ENCODE measurements at regions not wholly inside any gene's neighbourhood (a gene's known extent, or its start where the extent isn't known, plus 50 kb on each side); places are given as distances from the start of the nearest gene placed in this dataset.

DNA sequence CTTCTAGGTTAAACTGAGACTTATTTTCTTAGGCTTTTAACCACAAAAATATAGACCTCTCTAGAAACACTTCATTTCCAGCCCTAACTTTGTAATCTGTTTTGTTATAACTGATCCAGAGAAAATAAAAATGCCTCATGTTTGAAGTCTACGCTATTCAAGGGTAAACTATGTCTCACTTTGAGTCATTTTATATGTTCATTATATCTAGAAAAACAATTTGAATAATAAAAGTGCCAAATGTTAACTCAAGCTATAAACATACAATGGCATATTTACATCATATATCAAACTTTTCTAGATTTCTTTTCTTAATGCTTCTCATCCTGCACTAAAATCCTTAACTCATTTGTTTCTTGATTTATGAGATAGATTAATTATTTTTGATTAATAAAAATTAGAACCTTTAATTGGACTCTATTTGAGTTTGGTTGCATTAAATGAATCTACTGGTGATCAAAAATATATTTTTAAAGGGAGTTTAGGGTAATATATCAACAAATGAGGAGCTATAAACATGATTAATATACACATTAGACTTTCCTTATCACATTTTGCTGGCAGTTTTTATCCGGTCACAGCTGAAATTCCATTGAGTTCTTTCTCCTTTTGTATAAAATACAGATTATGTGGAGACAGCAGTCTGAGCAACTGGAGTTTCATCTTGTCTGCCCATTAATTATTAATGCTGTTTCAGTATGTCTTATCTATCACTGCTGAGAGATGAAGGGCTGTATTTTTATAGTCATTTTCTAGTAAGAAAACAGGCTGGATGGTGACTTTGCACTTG is 246.5 kb downstream of the TBX18 start:
- no peak overlapping the region for H3K4me3 ChIP-seq
- H3K9me3 ChIP-seq = no peaks in the 10 kb centered on the region
- H3K9ac ChIP-seq (ENCODE audit: low read depth in 2 of 2, low read length in 2 of 2) = no peak overlapping the region
- intact Hi-C loops (cut with DNase I) = no loop called here
- H3K27ac ChIP-seq = no peak overlapping the region
- no peaks in the 10 kb centered on the region for H3K36me3 ChIP-seq
- no peaks in the 10 kb centered on the region for H3K27me3 ChIP-seq
- H3K4me1 ChIP-seq = no peaks in the 10 kb centered on the region
- no peak for DNase-seq
- TF ChIP-seq, protein P1, sequence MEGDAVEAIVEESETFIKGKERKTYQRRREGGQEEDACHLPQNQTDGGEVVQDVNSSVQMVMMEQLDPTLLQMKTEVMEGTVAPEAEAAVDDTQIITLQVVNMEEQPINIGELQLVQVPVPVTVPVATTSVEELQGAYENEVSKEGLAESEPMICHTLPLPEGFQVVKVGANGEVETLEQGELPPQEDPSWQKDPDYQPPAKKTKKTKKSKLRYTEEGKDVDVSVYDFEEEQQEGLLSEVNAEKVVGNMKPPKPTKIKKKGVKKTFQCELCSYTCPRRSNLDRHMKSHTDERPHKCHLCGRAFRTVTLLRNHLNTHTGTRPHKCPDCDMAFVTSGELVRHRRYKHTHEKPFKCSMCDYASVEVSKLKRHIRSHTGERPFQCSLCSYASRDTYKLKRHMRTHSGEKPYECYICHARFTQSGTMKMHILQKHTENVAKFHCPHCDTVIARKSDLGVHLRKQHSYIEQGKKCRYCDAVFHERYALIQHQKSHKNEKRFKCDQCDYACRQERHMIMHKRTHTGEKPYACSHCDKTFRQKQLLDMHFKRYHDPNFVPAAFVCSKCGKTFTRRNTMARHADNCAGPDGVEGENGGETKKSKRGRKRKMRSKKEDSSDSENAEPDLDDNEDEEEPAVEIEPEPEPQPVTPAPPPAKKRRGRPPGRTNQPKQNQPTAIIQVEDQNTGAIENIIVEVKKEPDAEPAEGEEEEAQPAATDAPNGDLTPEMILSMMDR (IDR thresholded peaks at IDR 0.05) = no peak

DNA sequence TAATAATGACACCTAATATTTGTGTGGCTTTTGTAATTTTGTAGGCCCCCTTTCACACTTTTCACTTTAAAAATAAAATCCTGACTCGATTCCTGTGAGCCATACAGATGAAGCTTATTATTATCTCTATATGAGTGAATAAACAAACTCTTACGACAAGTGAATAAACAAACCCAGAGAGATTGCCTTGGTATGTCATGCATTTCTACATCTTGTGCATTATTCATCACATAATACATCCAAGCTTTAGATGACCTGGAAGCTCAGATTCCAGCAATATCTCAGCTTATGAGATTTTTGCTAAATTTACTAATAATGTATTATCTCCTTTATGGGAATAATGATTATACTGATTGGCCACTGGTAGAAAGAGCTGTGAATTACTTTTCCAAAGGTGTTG is 248.2 kb downstream of the TBX18 start:
- Histone ChIP-seq H3K4me3 (no peak overlapping the region), H3K36me3 (no peaks in the 10 kb centered on the region), H3K9ac (ENCODE audit: low read depth in 2 of 2, low read length in 2 of 2) (no peak overlapping the region), H3K27me3 (no peaks in the 10 kb centered on the region), H3K4me1 (no peaks in the 10 kb centered on the region), H3K9me3 (no peaks in the 10 kb centered on the region), H3K27ac (no peak overlapping the region)
- intact Hi-C loops (cut with DNase I) = no loop called here
- DNase-seq = no peak
- TF ChIP-seq, protein P1 (IDR thresholded peaks at IDR 0.05) = no peak

DNA sequence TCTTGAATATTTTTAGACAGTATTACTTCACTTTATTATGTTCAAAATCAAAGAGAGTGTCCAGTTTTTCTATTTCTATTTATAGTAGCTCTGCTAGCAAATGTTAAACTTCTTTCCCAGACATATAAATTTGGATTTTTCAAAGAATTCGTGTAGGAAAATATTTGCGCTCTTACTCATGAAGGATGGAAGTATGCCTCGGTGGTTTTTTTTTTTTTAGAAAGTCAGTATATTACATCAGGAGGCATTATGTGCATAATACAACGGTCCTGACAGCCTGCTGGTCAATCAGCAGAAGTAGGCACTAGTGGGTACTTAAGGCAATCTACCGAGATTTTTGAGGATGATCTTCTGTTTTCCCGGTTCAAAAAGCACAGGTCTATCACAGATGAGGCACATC is 249.3 kb downstream of the TBX18 start:
- intact Hi-C loops (cut with DNase I) = no loop called here

DNA sequence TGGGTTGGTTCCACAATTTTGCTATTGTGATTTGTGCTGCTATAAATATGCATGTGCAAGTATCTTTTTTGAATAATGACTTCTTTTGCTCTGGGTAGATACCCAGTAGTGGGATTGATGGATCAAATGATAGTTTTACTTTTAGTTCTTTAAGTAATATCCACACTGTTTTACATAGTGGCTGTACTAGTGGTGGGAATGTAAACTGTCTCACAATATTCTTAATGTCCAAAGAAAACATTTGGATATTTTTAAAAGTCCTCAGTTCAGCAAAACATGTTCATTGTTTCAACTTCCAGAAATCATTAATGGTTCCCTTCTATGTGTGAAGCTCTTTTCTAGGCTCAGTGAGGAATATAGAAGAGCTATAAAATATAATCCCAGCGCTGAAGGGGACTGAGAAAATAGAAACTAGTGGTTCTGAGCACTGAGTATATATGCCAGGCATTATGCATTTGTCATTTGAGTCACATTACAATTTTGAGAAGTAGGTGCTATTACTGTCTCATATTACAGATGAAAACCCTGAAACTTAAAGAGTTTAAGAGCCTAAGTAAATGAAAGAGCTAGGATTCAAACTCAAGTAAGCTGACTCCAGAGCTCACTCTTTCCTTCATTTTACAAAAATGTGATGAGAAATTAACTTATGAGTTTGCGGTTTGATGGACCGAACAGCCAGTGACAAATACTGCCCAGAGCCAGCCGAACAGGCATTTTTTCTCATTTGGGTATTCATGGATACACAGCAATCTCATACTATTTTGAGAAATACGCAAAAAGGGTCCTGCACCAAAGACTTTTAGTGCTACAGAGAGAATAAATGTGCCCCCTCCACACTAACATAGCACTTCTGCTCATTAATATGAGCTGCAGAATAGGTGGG is 250.1 kb downstream of the TBX18 start:
- TF ChIP-seq, protein P1 (IDR thresholded peaks at IDR 0.05) = no peak
- Histone ChIP-seq H3K27ac (no peak overlapping the region), H3K9ac (ENCODE audit: low read depth in 2 of 2, low read length in 2 of 2) (no peak overlapping the region), H3K36me3 (no peaks in the 10 kb centered on the region), H3K4me3 (no peak overlapping the region), H3K27me3 (no peaks in the 10 kb centered on the region), H3K9me3 (no peaks in the 10 kb centered on the region), H3K4me1 (no peaks in the 10 kb centered on the region)
- no peak for DNase-seq
- intact Hi-C loops (cut with DNase I) = no loop called here

More for the DNA sequence above, 249.3 kb downstream of the TBX18 start:
- Histone ChIP-seq H3K36me3 (no peaks in the 10 kb centered on the region), H3K27me3 (no peaks in the 10 kb centered on the region), H3K4me1 (no peaks in the 10 kb centered on the region), H3K9me3 (no peaks in the 10 kb centered on the region), H3K9ac (ENCODE audit: low read depth in 2 of 2, low read length in 2 of 2) (no peak overlapping the region), H3K27ac (no peak overlapping the region), H3K4me3 (no peak overlapping the region)
- no peak for DNase-seq
- TF ChIP-seq, protein P1 (IDR thresholded peaks at IDR 0.05) = no peak

DNA sequence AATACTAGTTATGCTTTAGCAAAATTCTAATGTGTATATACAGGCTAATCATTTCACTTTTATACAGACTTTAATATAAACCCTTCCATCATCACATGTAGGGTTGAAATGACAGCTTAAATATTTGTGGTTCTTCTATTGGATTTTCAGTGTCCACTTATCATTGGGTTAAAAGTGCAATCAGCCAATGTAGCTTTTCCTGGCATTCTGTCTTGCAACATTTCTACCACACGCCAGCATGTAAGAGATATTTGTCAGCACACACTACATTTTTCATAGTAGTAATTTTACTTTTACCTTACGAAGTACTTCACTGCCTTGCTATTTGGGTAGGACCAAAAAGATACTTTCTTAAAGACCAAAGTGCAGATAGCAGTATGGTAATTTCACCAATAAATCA is 252.0 kb downstream of the TBX18 start:
- TF ChIP-seq, protein P1 (IDR thresholded peaks at IDR 0.05) = no peak
- DNase-seq = no peak
- intact Hi-C loops (cut with DNase I) = no loop called here
- no peak overlapping the region for H3K9ac ChIP-seq (ENCODE audit: low read depth in 2 of 2, low read length in 2 of 2)
- no peaks in the 10 kb centered on the region for H3K27me3 ChIP-seq
- no peaks in the 10 kb centered on the region for H3K4me1 ChIP-seq
- no peaks in the 10 kb centered on the region for H3K36me3 ChIP-seq
- H3K4me3 ChIP-seq = no peak overlapping the region
- no peak overlapping the region for H3K27ac ChIP-seq
- H3K9me3 ChIP-seq = no peaks in the 10 kb centered on the region
